Neural crest cell (in vitro differentiated cells): ENCODE measurements at regions not wholly inside any gene's neighbourhood (a gene's known extent, or its start where the extent isn't known, plus 50 kb on each side); places are given as distances from the start of the nearest gene placed in this dataset.

ENCODE experiments used
- DNase-seq: peaks from one replicate; pipeline ENCODE4 v3.0.0; 2021; ENCODE audit warnings: low read depth, mixed read lengths, low spot score
- H3K27ac Mint-ChIP-seq: one replicate; pipeline ENCODE4 v1.8.0; 2021; ENCODE audit warnings: mild to moderate bottlenecking, mixed read lengths; ENCODE audit not compliant: unreplicated experiment
- H3K27me3 Mint-ChIP-seq: 2 replicates; pipeline ENCODE4 v1.8.0; 2021; ENCODE audit warnings: low read depth, mild to moderate bottlenecking, mixed read lengths
- H3K36me3 Mint-ChIP-seq: 2 replicates; pipeline ENCODE4 v1.8.0; 2021; ENCODE audit warnings: low read depth, mild to moderate bottlenecking, mixed read lengths
- H3K4me1 Mint-ChIP-seq: 2 replicates; pipeline ENCODE4 v1.8.0; 2021; ENCODE audit warnings: mixed read lengths
- H3K4me3 Mint-ChIP-seq: one replicate; pipeline ENCODE4 v1.8.0; 2021; ENCODE audit warnings: mild to moderate bottlenecking, mixed read lengths
- H3K9me3 Mint-ChIP-seq: 2 replicates; pipeline ENCODE4 v1.8.0; 2021; ENCODE audit warnings: mixed read lengths
- TF ChIP-seq, protein P1 (sequence below): fragments of 200-600 bp; sonication (generic); conservative IDR thresholded peaks from 2 replicates; pipeline ENCODE4 v1.5.0; 2021; ENCODE audit warnings: antibody characterized with exemption, mild to moderate bottlenecking

DNA sequence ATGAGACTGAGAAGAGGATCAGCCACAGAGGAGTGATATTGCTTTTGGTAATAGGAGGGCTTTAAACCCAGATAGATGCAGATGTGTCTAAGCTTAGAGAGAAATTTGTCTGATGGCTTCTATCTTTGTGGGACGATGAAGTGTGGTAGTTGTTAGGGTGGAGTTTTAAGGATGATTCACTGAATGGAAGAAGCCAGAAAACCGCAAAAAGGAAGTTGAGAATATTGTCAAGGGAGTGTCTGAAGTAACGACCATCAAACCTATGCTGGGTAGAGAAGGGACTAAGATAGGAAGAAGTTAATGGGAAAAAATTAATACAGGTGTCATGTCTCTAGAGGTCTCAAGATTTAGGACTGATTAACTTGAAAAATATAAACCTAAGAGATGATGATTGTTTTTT, 195.6 kb upstream of the MC4R start:
- H3K27ac Mint-ChIP-seq, result no peak overlapping the region
- no peaks in the 10 kb centered on the region for H3K4me1 Mint-ChIP-seq
- no peak overlapping the region for H3K4me3 Mint-ChIP-seq
- TF ChIP-seq, protein P1, sequence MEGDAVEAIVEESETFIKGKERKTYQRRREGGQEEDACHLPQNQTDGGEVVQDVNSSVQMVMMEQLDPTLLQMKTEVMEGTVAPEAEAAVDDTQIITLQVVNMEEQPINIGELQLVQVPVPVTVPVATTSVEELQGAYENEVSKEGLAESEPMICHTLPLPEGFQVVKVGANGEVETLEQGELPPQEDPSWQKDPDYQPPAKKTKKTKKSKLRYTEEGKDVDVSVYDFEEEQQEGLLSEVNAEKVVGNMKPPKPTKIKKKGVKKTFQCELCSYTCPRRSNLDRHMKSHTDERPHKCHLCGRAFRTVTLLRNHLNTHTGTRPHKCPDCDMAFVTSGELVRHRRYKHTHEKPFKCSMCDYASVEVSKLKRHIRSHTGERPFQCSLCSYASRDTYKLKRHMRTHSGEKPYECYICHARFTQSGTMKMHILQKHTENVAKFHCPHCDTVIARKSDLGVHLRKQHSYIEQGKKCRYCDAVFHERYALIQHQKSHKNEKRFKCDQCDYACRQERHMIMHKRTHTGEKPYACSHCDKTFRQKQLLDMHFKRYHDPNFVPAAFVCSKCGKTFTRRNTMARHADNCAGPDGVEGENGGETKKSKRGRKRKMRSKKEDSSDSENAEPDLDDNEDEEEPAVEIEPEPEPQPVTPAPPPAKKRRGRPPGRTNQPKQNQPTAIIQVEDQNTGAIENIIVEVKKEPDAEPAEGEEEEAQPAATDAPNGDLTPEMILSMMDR, result no peak
- peaks cover 2% of the 10 kb centered on the region for H3K9me3 Mint-ChIP-seq
- no peak for DNase-seq
- H3K36me3 Mint-ChIP-seq, result no peaks in the 10 kb centered on the region
- peaks cover 3% of the 10 kb centered on the region for H3K27me3 Mint-ChIP-seq

DNA sequence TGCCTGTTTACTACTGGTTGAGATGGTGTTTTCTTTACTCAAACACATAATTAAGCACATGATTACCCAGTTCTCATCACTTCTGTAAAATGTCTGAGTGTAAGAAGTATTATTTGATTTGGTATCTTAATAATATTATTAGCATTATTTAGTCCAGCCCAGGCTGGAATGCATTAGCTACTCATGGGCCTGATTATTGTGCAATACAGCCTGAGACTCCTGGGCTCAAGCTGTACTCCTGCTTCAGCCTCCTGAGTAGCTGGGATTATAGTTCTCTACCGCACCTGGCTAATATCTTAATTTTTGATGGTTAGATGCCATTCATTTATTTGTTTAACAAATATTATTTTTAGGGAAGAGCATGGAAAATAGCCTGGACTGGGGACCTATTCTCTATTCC, 197.6 kb upstream of the MC4R start:
- H3K9me3 Mint-ChIP-seq, result peaks cover 5% of the 10 kb centered on the region

DNA sequence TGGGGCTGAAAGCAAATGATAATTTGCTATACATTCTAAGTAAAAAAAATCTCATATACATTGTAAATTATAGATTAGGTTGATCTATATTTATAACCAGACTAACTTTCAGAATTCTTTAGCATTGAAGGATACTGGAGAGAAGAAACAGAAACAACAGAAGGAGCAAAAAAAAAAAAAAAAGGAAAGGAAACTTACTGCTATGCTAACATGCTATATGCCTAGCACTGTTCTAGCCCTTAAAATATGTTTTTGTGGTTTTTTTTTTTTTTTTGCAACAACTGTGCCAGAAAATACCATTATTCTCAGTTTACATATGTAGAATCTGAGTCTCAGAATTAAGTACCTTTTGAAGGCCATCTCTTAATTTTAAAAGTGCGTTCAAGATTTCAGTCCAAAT, 204.9 kb upstream of the MC4R start:
- peaks cover 2% of the 10 kb centered on the region for H3K27me3 Mint-ChIP-seq
- no peaks in the 10 kb centered on the region for H3K4me1 Mint-ChIP-seq
- DNase-seq, result no peak
- peaks cover 9% of the 10 kb centered on the region for H3K9me3 Mint-ChIP-seq
- H3K27ac Mint-ChIP-seq, result no peak overlapping the region
- TF ChIP-seq, protein P1, result no peak
- H3K4me3 Mint-ChIP-seq, result no peak overlapping the region
- no peaks in the 10 kb centered on the region for H3K36me3 Mint-ChIP-seq

More for the DNA sequence above, 197.6 kb upstream of the MC4R start:
- H3K27ac Mint-ChIP-seq, result no peak overlapping the region
- H3K4me1 Mint-ChIP-seq, result no peaks in the 10 kb centered on the region
- H3K36me3 Mint-ChIP-seq, result no peaks in the 10 kb centered on the region
- no peak overlapping the region for H3K4me3 Mint-ChIP-seq
- TF ChIP-seq, protein P1, result no peak
- no peak for DNase-seq
- peaks cover 3% of the 10 kb centered on the region for H3K27me3 Mint-ChIP-seq

DNA sequence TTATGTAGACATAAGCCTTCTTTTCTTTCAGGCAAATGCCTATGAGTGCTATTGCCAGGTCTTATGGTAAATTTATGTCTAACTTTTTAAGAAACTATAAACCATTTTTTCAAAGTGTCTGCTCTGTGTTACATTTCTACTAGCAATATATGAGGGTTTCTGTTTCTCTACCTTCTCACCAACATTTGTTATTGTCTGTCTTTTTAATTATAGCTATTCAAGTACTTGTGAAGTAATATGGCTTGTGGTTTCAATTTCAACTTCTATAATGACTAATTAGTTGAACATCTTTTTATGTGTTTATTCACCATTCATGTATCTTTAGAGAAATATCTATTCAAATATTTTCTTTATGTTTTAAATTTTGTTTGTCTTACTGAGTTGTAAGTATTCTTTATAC, 213.1 kb upstream of the MC4R start:
- H3K4me1 Mint-ChIP-seq, result no peaks in the 10 kb centered on the region

DNA sequence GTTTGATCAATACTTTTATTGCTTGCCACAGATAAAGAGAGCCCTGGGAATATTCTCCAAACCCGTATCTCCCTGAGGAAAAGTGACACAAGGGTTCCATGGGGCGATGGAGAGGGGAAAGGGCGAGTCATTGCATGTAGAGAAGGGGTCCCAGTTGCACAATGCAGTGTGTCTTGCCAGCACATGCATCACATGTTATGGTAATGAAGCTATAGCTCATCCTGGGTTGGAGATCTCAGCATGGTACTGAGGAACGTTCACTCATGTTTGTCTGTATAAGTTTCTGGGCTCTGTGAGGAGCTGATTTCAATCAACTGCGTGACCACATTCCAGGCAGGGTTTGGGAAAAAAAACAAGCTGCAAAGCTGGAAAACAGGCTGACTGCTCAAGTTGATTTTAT, 220.7 kb upstream of the MC4R start:
- Mint-ChIP-seq H3K4me1 (no peaks in the 10 kb centered on the region), H3K4me3 (no peak overlapping the region), H3K27me3 (peaks cover 10% of the 10 kb centered on the region), H3K27ac (no peak overlapping the region), H3K36me3 (no peaks in the 10 kb centered on the region), H3K9me3 (no peaks in the 10 kb centered on the region)
- no peak for DNase-seq
- TF ChIP-seq, protein P1, result no peak

More for the DNA sequence above, 213.1 kb upstream of the MC4R start:
- peaks cover 6% of the 10 kb centered on the region for H3K9me3 Mint-ChIP-seq
- no peak for DNase-seq
- H3K4me3 Mint-ChIP-seq, result no peak overlapping the region
- no peaks in the 10 kb centered on the region for H3K36me3 Mint-ChIP-seq
- TF ChIP-seq, protein P1, result no peak
- H3K27me3 Mint-ChIP-seq, result peaks cover 3% of the 10 kb centered on the region
- no peak overlapping the region for H3K27ac Mint-ChIP-seq

DNA sequence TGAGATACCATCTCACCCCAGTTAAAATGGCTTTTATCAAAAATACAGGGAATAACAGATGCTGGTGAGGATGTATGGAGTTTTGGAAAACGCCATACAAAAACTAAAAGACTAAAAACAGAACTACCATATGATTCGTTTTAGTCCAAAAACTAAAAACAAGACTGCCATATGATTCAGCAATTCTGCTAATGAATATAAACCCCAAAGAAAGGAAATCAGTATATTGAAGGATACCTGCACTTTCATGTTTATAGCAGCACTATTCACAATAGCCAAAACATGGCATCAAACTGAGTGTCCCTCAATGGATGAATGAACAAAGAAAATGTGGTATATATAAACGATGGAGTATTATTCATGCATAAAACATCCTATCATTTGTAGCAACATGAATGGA, 224.4 kb upstream of the MC4R start:
- peaks cover 12% of the 10 kb centered on the region for H3K27me3 Mint-ChIP-seq
- no peaks in the 10 kb centered on the region for H3K36me3 Mint-ChIP-seq

More for the DNA sequence above, 224.4 kb upstream of the MC4R start:
- TF ChIP-seq, protein P1, result no peak
- H3K4me3 Mint-ChIP-seq, result no peak overlapping the region
- DNase-seq, result no peak
- no peaks in the 10 kb centered on the region for H3K4me1 Mint-ChIP-seq
- H3K9me3 Mint-ChIP-seq, result no peaks in the 10 kb centered on the region
- H3K27ac Mint-ChIP-seq, result no peak overlapping the region
